ENCODE measurements at regions not wholly inside any gene's neighbourhood (a gene's known extent, or its start where the extent isn't known, plus 50 kb on each side); places are given as distances from the start of the nearest gene placed in this dataset.

DNA sequence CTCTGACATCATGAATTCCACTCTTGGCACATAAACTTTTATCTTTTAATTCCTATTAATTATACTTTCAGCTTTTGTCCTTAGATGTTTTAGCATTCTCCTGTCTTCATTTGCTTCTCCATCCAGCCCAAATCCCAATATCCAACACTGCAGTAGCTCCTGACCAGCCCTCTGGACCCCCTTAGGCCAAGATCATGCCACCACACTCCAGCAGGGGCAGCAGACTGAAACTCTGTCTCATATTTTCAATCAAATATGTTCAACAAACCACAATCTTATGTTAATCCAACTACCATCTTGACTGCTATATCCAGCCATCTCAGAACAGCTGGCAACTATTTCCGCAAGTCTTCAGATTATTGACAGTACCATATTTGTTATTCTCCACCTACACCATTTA lies 315.8 kb upstream of the ROBO2 start:
- peak in 1 of 2 experiments; percentile 3 for DNase-seq

DNA sequence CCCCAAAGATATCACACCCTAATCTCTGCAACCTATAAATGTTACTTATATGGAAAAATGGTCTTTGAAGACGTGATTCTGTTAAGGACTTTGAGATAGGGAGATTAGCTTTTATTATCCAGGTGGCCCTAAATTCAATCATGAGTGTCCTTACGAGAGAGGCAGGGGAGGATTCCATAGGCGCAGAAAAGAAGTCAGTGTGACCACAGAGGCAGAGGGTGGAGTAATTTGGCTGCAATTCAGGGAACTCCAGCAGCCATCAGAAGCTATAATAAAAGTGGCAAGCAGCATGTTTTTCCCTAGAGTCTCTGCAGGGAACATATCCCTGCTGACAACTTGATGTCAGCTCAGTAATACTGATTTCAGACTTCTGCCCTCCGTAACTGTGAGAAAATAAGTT lies 315.2 kb upstream of the ROBO2 start:
- DNase-seq: no peak

DNA sequence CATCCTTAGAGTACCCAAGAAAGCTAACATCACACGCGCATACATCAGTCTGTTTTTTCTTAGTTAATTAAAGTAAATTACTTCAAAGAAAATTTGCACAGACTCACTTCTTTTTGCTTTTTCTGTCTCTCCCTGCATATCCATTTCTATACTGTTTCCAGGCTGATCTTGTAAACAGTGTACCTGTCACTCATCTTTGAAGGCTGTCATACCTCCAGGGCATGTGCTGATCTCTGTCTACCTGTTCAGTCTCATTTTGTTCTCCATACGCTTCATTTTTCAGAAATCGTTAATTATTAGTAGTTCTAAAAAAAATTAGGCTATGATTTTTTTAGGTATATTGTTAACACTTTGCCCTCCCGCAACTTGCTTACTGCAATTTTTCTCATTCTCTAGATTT lies 313.9 kb upstream of the ROBO2 start:
- DNase-seq: no peak

DNA sequence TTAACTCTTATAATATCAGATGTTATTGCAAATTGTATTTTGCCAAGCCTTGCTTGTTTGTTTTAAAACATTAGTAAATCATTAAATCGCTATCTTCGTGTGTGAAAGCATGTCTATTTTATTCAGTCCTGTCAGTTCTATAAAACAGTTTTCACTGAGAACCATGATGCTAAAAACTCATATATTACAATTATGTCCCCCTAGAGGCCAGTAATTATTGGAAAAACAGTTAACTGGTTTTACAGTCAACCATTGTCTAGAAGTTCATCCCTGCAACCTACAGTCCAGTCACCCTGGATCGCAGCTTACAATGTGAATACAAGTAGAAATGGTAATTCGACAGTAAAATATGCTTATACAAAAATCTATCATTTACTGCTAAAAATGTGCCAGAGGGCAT lies 311.5 kb upstream of the ROBO2 start:
- no peak for DNase-seq

DNA sequence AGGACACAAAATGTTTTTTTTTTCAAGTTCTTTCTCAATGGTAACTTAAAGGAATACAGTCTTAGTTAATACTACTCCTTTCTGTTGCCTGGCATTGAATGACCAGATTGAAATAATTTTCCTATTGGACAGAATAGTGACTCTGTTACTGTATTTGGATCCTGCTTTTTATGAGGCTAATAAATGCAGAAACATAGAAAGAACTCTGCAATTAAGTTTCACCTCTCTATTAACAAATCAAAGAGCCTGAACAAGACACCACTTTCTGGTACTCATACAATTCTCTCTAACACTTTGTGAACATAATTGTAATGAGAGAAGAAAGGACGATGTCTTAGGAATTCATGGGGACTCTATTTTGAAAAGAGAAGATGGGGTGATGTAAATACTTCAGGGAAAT lies 308.4 kb upstream of the ROBO2 start:
- DNase-seq: no peak

DNA sequence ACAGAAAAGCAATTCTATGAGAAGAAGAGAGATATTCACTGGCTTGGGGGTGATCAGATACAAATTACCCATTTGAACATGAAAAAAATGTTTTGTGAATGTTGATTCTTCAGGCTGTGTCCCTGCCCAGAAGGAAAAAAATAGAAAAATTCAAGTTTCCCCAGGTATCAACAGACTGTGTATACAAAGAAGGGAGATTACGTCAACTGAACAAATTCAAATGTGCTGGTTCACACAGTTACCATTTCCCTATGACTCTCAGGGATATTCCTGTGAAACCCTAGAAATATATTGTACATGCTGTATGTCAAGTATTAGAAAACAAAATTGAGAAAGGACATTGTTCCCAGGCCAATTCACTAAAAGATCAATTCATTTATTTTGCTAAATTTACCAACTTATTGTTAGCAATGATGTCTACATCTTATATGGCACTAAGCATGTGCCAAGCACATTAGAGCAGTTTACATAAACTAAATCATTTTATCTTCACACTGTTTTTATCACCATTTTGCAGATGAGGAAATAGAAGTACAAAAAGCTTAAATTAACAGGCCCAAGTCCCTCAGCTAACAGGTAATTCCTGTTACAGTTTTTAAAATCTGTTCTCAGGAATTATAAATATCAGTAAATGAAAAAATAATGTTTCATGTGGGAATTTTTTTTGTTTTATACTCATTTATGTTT lies 306.7 kb upstream of the ROBO2 start:
- no peak for DNase-seq

DNA sequence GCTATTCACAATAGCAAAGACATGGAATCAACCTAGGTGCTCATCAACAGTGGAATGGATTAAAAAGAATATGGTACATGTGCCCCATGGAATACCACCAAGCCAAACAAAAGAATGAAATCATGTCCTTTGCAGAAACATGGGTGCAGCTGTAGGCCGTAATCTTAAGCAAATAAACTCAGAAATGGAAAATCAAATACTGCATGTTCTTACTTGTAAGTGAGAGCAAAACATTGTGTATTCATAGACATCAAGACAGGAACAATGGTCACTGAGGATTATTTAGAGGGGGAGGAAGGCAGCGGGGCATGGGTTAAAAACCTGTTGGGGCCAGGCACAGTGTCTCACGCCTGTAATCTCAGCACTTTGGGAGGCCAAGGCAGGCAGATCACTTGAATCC lies 304.7 kb upstream of the ROBO2 start:
- no peak for DNase-seq

DNA sequence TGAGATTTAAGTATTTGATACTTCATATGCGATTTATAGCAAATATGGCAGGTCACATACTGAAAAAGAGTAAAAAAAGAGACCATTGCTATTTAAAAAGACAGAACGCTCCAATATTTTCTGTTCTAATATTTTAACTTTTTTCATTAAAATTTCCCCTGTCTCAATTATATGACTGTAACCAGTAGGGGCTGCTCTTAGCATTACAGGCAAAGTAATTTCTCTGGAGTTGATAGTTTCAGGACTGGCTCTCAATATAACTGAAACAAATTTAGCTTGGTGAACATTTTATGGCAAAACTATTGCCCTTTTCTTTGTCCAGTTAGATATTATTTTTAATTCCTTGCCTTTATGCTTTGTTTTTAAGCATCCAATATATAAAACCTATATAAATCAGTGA lies 286.3 kb upstream of the ROBO2 start:
- DNase-seq: no peak

DNA sequence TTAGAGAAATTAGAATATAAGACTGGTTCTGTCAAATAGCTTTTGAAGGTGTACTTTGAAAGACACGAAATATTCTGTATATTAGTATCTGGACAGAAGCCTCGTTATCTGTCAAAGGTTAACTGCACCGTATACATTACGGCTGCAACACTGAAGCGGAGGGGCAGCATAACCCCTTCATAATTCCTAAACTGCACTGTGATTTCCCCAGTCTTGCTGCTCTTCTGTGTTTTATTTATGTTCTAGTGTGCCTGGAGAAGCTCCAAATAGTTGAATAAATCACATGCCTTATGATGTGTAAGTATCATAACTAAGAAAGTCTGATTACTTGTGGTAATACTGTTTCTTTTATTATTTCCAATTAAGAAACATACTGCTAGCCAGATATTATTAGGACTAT lies 285.7 kb upstream of the ROBO2 start:
- no peak for DNase-seq

DNA sequence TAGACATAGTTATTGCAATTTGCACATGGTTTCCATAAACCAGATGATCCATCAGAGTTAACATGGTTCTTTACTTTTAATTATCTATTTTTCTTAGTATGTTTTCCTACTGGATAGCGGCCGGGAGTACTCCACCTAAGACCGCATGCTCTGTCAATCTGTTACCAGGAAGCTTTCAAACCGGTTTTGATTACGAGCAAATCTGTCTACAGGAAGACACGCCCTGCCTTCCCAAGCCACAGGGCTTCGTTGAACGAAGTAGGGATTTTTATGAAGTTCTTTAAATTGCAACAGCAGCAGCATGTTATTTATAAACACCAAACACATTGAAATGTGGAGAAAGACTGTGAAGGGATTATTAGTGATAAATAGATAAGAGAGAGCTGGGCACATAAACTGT lies 283.3 kb upstream of the ROBO2 start:
- peak; percentile 7 to 45 for DNase-seq

DNA sequence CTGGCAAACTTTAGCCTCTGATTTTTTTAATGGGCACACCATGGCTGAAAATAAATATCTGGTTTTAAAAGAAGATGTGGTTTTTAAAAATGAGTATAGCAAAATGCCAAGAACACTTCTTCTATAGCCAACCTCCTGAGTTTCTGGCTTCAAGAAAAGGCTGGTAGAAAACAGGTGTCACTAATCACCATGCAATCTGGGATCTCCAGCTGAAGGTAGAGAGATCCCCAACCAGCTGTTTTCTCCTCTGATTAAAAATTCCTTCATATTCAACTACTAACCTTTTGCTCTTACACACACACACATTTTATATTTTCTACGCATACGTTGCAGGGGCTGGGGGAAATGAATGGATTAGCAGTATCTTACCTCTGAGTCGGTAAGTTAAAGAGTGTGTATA lies 279.6 kb upstream of the ROBO2 start:
- DNase-seq: peak in 1 of 2 experiments; percentile 14

DNA sequence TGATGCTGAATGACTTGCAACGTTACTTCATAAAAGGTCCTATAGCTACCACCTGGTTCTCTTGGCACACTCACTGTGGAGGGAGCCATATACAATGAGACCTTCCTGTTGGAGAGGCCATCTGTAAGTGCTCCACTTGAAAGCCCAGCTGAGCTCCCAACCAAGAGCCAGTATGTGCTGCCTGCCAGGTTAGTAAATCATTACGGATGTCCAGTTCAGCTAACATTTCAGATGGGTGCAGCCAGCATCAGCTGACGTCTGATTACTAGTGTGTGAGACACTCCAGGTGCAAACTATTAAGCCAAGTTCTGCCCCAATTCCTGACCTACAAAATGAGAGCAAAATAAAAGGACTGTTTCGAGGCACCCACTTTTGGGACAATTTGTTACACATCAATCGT lies 274.4 kb upstream of the ROBO2 start:
- peak in 1 of 2 experiments; percentile 4 for DNase-seq

DNA sequence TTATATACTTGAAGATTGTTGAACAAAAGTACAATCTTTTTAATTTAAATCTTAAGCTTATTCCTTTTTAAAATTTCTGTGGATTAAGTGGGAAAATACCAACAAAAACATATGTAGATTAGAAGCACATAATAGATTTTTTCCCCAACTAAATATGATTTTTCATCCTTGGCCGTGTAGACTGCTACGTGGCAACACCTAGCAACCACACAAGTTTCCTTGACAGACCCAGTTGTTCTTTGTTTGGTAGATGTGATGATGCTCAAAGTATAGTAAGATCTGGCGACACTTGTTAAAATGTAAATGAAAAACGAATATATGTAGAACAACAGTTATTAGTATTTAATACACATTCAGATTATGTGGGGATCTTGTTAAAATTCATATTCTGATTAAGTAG lies 271.0 kb upstream of the ROBO2 start:
- no peak for DNase-seq

DNA sequence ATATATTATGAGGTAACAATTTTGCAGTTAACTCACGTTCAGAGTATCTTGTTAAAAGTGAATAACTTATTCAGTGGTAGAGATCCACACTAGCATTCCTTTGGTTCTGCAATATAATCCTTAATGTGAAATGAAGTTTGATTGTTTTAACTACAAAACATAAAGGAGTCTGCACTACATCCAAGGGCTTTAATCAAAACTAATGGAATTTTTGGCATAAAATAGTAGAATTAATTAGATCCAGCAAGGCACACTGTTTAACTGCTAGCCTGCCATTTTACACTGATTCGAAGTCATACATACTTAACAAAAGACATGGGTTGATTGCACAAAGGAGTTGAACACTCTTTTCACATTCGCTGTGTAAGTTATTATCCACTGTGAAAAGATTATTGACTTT lies 263.0 kb upstream of the ROBO2 start:
- no peak for DNase-seq

DNA sequence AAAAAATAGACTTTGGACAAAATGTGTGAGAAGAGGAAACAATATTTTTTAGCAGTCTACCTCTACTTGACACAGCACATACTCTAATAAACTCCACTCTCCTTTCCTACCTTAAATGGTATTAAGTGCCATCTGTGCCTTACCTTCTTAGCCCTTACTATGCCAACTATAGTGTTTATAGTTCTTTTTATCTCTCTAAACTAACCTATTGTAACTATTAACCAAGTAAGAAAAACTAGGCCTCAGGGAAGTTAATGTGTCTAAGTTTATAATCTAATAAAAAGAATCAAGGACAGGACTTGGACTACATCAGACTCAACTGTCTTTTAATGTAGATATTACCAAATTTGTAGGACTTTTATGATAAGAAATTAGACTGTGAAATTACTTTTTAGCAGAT lies 251.7 kb upstream of the ROBO2 start:
- no peak for DNase-seq

DNA sequence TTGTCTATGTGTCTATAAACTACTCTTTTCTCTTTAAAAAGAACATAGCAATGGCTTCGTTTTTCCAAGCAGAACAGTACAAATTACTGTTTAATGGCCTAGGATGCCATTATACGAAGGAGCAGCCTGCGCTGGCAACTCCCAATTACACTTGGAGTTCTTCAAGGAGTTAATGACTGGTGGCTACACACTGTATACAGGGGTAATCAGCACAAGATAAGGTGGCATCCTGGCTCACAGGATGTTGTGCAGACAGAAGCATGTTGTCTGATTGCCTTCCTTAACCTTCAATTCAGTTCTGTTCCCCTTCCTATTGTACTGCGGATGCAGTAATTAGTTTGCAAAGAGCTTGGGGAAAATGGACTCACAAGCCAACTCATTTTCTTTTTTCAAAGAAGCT lies 250.7 kb upstream of the ROBO2 start:
- DNase-seq: no peak

DNA sequence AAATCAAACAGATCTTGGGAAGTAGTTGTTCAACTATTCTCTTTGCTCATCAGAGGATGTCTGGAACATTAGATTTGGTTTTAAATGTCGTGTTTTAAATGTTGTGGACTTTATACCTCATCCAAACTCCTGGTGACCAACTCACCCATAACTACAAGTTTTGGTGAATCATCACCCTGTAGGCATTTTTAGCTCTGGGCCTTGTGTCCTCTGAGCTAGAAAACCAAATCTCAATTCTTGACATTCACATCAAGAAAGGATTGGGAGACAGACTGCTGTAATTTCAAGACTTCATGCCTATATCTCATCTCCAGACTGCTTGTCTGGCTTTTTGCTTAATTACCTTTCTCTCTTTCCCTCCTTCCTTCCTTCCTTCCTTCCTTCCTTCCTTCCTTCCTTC lies 228.5 kb upstream of the ROBO2 start:
- no peak for DNase-seq

DNA sequence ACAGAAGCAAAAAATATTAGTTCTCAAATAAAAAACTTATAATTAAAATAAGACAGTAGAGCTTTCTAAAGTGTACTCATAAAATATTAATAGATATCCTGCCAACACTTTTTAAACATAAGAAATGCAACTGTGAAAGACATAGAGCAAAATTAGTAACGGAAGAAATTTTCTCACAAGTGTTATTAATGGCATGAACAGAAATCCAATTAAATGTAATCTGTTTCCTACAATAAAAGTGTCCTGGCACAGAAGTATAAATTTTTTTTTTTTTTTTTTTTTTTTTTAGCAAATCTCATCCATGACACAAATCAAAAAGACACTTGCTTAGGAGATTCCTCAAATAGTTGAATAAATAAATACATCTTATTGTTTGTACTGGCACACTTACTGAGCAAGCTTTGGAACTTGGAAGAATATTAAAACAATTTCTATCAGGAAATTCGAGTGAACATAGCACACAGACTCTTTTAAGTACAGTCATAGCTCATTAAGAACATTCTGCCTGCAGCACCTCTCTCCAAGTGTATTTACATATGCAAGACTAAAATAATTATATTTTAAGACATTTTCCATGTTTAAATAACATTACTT lies 227.2 kb upstream of the ROBO2 start:
- DNase-seq: no peak

DNA sequence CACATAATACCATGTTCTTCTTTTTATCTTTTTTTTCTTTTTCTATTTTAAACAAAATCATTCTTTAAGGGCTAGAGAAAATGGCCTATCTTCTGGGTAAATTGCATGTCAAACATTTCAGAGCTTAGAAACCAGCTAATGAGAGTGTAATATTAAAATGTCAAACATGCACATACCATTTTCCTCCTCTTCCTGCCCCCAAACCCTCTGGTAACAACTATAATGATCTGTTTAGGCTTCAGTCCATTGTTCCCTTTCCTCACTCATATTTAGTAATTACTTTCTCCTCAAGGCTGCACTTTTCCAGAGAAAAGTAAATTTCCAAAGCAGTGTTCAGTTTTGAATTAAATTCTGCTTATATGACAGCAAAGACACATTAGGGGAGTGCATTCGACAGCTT lies 224.3 kb upstream of the ROBO2 start:
- no peak for DNase-seq

DNA sequence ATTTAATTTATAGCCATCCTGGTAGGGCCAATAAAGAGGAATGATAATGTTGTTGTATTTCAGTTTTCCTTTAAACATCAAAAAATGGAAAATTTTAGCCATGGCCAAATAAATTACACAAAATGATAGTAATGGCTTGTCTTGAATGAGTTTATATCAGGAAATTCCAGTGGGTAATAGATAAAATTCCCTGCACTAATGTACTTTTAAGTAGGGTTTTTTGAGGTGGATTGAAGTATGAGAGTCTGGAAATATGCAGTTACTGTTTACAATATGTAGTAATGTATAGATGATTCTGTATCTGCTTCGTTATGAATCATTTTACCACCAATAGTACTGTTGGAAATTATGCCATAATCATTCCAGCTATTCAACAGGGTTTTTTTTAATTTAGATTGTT lies 219.4 kb upstream of the ROBO2 start:
- DNase-seq: no peak

DNA sequence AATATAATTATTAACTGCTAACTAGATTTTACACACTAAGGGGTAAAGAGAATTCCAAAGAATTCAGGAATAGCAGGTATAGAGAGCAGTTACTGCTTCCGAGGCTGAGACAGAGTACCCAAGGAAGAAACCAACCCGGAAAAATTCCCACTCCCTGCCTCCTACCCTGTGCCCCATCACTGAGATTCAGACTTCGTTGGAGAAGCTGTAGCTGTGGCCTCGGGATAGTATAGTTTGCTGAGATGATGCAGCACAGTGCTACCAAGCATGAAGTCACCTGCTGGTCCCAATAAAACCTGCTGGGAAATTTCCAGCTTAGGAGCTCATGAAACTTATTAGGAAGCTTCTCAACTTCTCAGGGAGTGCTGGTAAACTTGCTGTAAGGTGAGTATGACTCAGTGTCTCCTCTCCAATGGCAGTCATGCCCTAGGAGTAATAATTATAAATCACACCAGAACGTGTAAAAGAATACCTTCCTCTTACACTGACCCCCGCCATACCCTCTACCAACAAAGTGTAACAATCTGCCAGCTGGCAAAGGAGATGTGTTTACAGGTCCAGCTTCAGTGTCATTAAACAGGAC lies 215.2 kb upstream of the ROBO2 start:
- DNase-seq: no peak

DNA sequence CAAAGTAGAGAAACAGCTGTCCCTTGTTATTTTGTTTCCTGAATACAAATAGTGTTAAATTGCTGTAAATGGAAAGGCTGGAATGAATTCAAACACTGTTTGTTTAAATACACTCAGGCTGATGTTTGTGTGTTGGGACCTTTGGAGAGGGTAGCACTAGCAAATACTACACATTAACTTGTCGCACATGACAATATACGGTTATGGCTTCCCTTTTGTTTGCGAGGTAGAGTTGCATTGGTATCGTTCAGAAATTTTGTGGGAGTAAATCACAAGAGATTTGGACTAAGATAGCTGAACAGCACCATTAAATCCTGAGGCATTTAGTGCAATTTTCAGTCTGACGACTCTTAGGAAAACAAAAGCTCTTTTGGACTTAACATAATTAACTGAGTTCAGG lies 213.0 kb upstream of the ROBO2 start:
- no peak for DNase-seq

DNA sequence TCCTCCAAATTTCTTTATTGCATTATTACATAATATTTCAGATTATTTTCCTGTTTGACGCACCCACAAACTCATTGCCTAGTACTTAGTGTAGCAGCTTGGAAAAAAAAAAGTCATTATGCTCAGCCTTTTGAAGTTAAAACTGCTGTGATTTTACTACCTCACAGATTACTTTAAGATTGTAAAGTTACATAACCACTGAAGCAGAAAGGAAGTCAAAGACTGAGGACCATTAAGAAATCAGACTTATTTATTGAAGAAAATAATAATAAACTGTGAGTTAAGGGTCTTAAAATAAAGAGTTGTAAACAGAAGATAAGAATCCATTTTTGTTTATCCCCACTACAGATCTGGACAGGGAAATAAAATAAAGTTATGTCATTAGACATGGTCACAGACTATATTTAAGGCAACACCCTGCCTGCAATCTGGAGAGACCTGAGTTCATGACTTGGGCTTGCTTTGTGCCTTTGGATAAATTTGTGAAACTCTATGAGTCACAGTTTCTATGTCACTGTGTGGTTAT lies 212.1 kb upstream of the ROBO2 start:
- DNase-seq: no peak

DNA sequence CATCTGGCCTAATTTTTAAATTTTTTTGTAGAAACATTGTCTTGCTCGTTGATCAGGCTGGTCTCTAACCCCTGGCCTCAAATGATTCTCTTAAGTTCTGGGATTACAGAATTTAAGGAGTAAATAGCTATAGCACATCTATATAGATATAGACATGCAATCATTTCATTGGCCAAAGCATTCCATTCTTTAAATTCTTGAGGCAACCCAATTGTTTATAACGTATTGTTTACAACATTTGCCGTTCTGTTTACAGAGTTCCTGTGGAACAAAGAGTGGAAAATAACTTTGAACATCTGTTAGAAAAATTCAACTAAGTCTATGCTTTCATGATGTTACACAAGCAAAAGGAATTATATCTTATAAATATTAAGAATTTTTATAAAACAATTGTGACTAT lies 205.2 kb upstream of the ROBO2 start:
- DNase-seq: no peak

DNA sequence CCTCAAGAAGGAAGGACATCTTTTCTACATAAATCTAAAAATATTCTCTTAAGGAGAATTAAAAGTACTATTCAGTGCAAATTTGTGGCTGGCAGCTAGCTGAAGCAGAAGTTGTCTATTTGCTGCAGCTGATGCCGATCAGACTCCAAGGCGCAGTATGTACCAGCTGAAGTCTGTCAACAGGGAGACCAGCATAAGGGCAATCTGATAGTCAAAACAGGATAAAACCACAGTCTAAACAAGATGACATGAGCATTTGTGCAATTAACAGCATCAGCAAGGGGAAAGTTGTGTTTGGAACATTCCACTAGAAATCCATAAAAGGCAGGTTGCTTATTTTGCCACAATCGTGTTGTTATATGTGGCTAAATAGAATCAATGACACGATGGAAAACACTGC lies 198.2 kb upstream of the ROBO2 start:
- no peak for DNase-seq

All from NCI-H524 (cell line).